Neural progenitor cell (in vitro differentiated cells): ENCODE measurements at regions not wholly inside any gene's neighbourhood (a gene's known extent, or its start where the extent isn't known, plus 50 kb on each side); places are given as distances from the start of the nearest gene placed in this dataset.

Source experiments
- DNase-seq: peaks from one replicate; pipeline ENCODE4 v3.0.0-alpha.2; 2016; ENCODE audit warnings: low spot score
- H2AFZ ChIP-seq: fragments of 200-600 bp; sonication (generic); replicated peaks from 2 replicates; pipeline ENCODE4 v1.6.1; 2016; ENCODE audit warnings: antibody characterized with exemption
- H3F3A ChIP-seq: fragments of 200-600 bp; sonication (generic); 2 replicates; pipeline ENCODE4 v1.6.1; 2016; ENCODE audit warnings: antibody characterized with exemption, low read depth
- H3K27ac ChIP-seq: fragments of 200-600 bp; sonication (generic); 2 replicates; pipeline ENCODE4 v1.5.1; 2016; ENCODE audit warnings: mild to moderate bottlenecking
- H3K27me3 ChIP-seq: fragments of 200-600 bp; sonication (generic); 2 replicates; pipeline ENCODE4 v1.6.1; 2016; ENCODE audit warnings: mild to moderate bottlenecking, moderate library complexity
- H3K36me3 ChIP-seq: fragments of 200-600 bp; sonication (generic); 2 replicates; pipeline ENCODE4 v1.5.1; 2016
- H3K4me1 ChIP-seq: fragments of 200-600 bp; sonication (generic); 2 replicates; pipeline ENCODE4 v1.6.1; 2016; ENCODE audit warnings: mixed run types
- H3K4me2 ChIP-seq: fragments of 200-600 bp; sonication (generic); 2 replicates; pipeline ENCODE4 v1.6.1; 2016
- H3K4me3 ChIP-seq: fragments of 200-600 bp; sonication (generic); 2 replicates; pipeline ENCODE4 v1.5.1; 2016
- H3K79me2 ChIP-seq: fragments of 200-600 bp; sonication (generic); 2 replicates; pipeline ENCODE4 v1.6.1; 2016; ENCODE audit warnings: low read depth
- H3K9ac ChIP-seq: fragments of 200-600 bp; sonication (generic); 2 replicates; pipeline ENCODE4 v1.6.1; 2016
- H3K9me3 ChIP-seq: fragments of 200-600 bp; sonication (generic); 2 replicates; pipeline ENCODE4 v1.5.1; 2016; ENCODE audit warnings: low read depth
- H4K20me1 ChIP-seq: fragments of 200-600 bp; sonication (generic); 2 replicates; pipeline ENCODE4 v1.6.1; 2016; ENCODE audit warnings: low read depth
- H3K27ac Mint-ChIP-seq: 3 replicates; pipeline ENCODE4 v1.8.0; 2021; ENCODE audit warnings: mixed read lengths
- H3K27me3 Mint-ChIP-seq: 2 replicates; pipeline ENCODE4 v1.8.0; 2022; ENCODE audit warnings: low read depth, mild to moderate bottlenecking, inconsistent platforms, moderate library complexity, mixed read lengths; ENCODE audit not compliant: insufficient read depth
- H3K36me3 Mint-ChIP-seq: 3 replicates; pipeline ENCODE4 v1.8.0; 2021; ENCODE audit warnings: mixed read lengths
- H3K4me1 Mint-ChIP-seq: 3 replicates; pipeline ENCODE4 v1.8.0; 2021; ENCODE audit warnings: mixed read lengths
- H3K4me3 Mint-ChIP-seq: 3 replicates; pipeline ENCODE4 v1.8.0; 2021; ENCODE audit warnings: mild to moderate bottlenecking, moderate library complexity, mixed read lengths
- H3K9me3 Mint-ChIP-seq: 3 replicates; pipeline ENCODE4 v1.8.0; 2020; ENCODE audit warnings: mixed read lengths
- CTCF ChIP-seq: fragments of 200-600 bp; sonication (generic); IDR thresholded peaks from 2 replicates; pipeline ENCODE4 v1.5.1; 2017; ENCODE audit warnings: antibody characterized with exemption, mild to moderate bottlenecking
- EZH2 ChIP-seq: fragments of 200-600 bp; sonication (generic); IDR thresholded peaks from 2 replicates; pipeline ENCODE4 v1.6.1; 2017; ENCODE audit warnings: antibody characterized with exemption, mild to moderate bottlenecking, moderate library complexity
- EZH2phosphoT487 ChIP-seq: fragments of 200-600 bp; sonication (generic); IDR thresholded peaks from 2 replicates; pipeline ENCODE4 v1.6.1; 2017; ENCODE audit warnings: antibody characterized with exemption

GRCh38 chr2:60267122-60267521, 286.3 kb downstream of the BCL11A start:
- Histone ChIP-seq H3K4me2 (no peak overlapping the region), H3K79me2 (no peaks in the 10 kb centered on the region), H3K4me1 (peaks cover 13% of the 10 kb centered on the region), H3F3A (no peaks in the 10 kb centered on the region), H4K20me1 (no peaks in the 10 kb centered on the region), H3K9ac (no peak overlapping the region), H3K36me3 (no peaks in the 10 kb centered on the region), H3K27me3 (no peaks in the 10 kb centered on the region), H2AFZ (no peak overlapping the region), H3K4me3 (no peak overlapping the region), H3K9me3 (no peaks in the 10 kb centered on the region), H3K27ac (no peak overlapping the region)
- Mint-ChIP-seq H3K27ac (no peak overlapping the region), H3K4me3 (no peak overlapping the region), H3K27me3 (peaks cover 11% of the 10 kb centered on the region), H3K4me1 (peaks cover 30% of the 10 kb centered on the region), H3K9me3 (peaks cover 8% of the 10 kb centered on the region), H3K36me3 (no peaks in the 10 kb centered on the region)
- DNase-seq: no peak
- TF ChIP-seq EZH2: no peak
- TF ChIP-seq CTCF: no peak
- TF ChIP-seq EZH2phosphoT487: no peak

GRCh38 chr2:60262178-60262577, 291.3 kb downstream of the BCL11A start:
- H3K4me3 ChIP-seq: no peak overlapping the region

GRCh38 chr2:60260639-60261296, 292.7 kb downstream of the BCL11A start:
- Mint-ChIP-seq H3K4me3 (no peak overlapping the region), H3K27ac (no peak overlapping the region), H3K27me3 (peaks cover 8% of the 10 kb centered on the region), H3K9me3 (peaks cover 8% of the 10 kb centered on the region), H3K36me3 (no peaks in the 10 kb centered on the region), H3K4me1 (peaks cover 28% of the 10 kb centered on the region)
- H3K4me1 ChIP-seq: peaks cover 13% of the 10 kb centered on the region
- H4K20me1 ChIP-seq: no peaks in the 10 kb centered on the region
- no peak overlapping the region for H3K4me3 ChIP-seq
- H3F3A ChIP-seq: no peaks in the 10 kb centered on the region
- no peak for TF ChIP-seq CTCF
- no peak for TF ChIP-seq EZH2
- TF ChIP-seq EZH2phosphoT487: no peak
- no peaks in the 10 kb centered on the region for H3K9me3 ChIP-seq
- DNase-seq: no peak
- H3K27me3 ChIP-seq: no peaks in the 10 kb centered on the region
- no peak overlapping the region for H3K27ac ChIP-seq
- no peaks in the 10 kb centered on the region for H3K36me3 ChIP-seq
- no peak overlapping the region for H2AFZ ChIP-seq
- no peaks in the 10 kb centered on the region for H3K79me2 ChIP-seq
- H3K9ac ChIP-seq: no peak overlapping the region
- H3K4me2 ChIP-seq: no peak overlapping the region

More at GRCh38 chr2:60262178-60262577, 291.3 kb downstream of the BCL11A start:
- TF ChIP-seq EZH2phosphoT487 (no peak), CTCF (no peak), EZH2 (no peak)
- Histone ChIP-seq H2AFZ (no peak overlapping the region), H3K27ac (no peak overlapping the region), H3K36me3 (no peaks in the 10 kb centered on the region), H3K4me1 (peaks cover 13% of the 10 kb centered on the region), H3F3A (no peaks in the 10 kb centered on the region), H3K9me3 (no peaks in the 10 kb centered on the region), H3K27me3 (no peaks in the 10 kb centered on the region), H4K20me1 (no peaks in the 10 kb centered on the region), H3K79me2 (no peaks in the 10 kb centered on the region), H3K4me2 (peak overlapping the region; percentile 0), H3K9ac (no peak overlapping the region)
- no peaks in the 10 kb centered on the region for H3K36me3 Mint-ChIP-seq
- no peak overlapping the region for H3K4me3 Mint-ChIP-seq
- peak; percentile 18 for DNase-seq
- no peak overlapping the region for H3K27ac Mint-ChIP-seq
- H3K27me3 Mint-ChIP-seq: peaks cover 8% of the 10 kb centered on the region
- peaks cover 8% of the 10 kb centered on the region for H3K9me3 Mint-ChIP-seq
- H3K4me1 Mint-ChIP-seq: peaks cover 28% of the 10 kb centered on the region
